WTC11 (cell line): ENCODE measurements at regions not wholly inside any gene's neighbourhood (a gene's known extent, or its start where the extent isn't known, plus 50 kb on each side); places are given as distances from the start of the nearest gene placed in this dataset.

ENCODE experiments used
- ATAC-seq: fragments of 200-7000 bp; cut with Tn5 transposase; 2 replicates; pipeline ENCODE4 v1.10.0; 2021; ENCODE audit warnings: mild to moderate bottlenecking, moderate library complexity
- CTCF ChIA-PET: fragments of 300-600 bp; sonication (Branson Sonifier 250); formaldehyde crosslinking; loops from one replicate; lab custom pipeline; 2021; ENCODE audit warnings: antibody characterized with exemption; lab: Charles Lee
- POLR2A ChIA-PET: fragments of 350-600 bp; sonication (Branson Sonifier 250); formaldehyde crosslinking; loops from one replicate; lab custom pipeline; 2021; ENCODE audit warnings: antibody characterized with exemption; lab: Charles Lee
- DNase-seq: peaks from one replicate; pipeline ENCODE4 v3.0.0; 2021; ENCODE audit warnings: low spot score
- H3K27ac Mint-ChIP-seq: 2 replicates; pipeline ENCODE4 v1.8.0; 2021; ENCODE audit warnings: mixed read lengths
- H3K27me3 Mint-ChIP-seq: 2 replicates; pipeline ENCODE4 v1.8.0; 2021; ENCODE audit warnings: low read depth, mild to moderate bottlenecking, moderate library complexity, mixed read lengths
- H3K36me3 Mint-ChIP-seq: 2 replicates; pipeline ENCODE4 v1.8.0; 2021; ENCODE audit warnings: mixed read lengths
- H3K4me1 Mint-ChIP-seq: 2 replicates; pipeline ENCODE4 v1.8.0; 2022; ENCODE audit warnings: mixed read lengths
- H3K4me3 Mint-ChIP-seq: 2 replicates; pipeline ENCODE4 v1.8.0; 2021; ENCODE audit warnings: mild to moderate bottlenecking, moderate library complexity, mixed read lengths
- H3K9me3 Mint-ChIP-seq: 2 replicates; pipeline ENCODE4 v1.8.0; 2021; ENCODE audit warnings: mixed read lengths
- CDX4 ChIP-seq: fragments of 250-450 bp; sonication (Bioruptor Pico); IDR thresholded peaks from 2 replicates; pipeline ENCODE4 v1.9.0; 2021; ENCODE audit warnings: moderate library complexity, mild to moderate bottlenecking, inconsistent platforms, borderline replicate concordance
- CREM ChIP-seq: sonication (generic); formaldehyde crosslinking; IDR thresholded peaks from 2 replicates; pipeline ENCODE4 v1.8.1; 2022; ENCODE audit warnings: mild to moderate bottlenecking, missing genetic modification reagents, moderate library complexity
- EMX1 ChIP-seq: fragments of 250-450 bp; sonication (Bioruptor Pico); IDR thresholded peaks from 2 replicates; pipeline ENCODE4 v1.8.0; 2021; ENCODE audit warnings: mild to moderate bottlenecking
- ERG ChIP-seq: fragments of 250-450 bp; sonication (Bioruptor Pico); IDR thresholded peaks from 2 replicates; pipeline ENCODE4 v1.8.0; 2021; ENCODE audit warnings: mild to moderate bottlenecking
- GABPB1 ChIP-seq: sonication (generic); formaldehyde crosslinking; IDR thresholded peaks from 2 replicates; pipeline ENCODE4 v1.8.1; 2023; ENCODE audit warnings: mild to moderate bottlenecking, missing genetic modification reagents
- JUN ChIP-seq: sonication (generic); formaldehyde crosslinking; IDR thresholded peaks from 2 replicates; pipeline ENCODE4 v1.8.0; 2023; ENCODE audit warnings: mild to moderate bottlenecking, missing genetic modification reagents
- MXD4 ChIP-seq: fragments of 250-450 bp; sonication (Bioruptor Pico); IDR thresholded peaks from 2 replicates; pipeline ENCODE4 v1.8.0; 2021; ENCODE audit warnings: mild to moderate bottlenecking, moderate library complexity, borderline replicate concordance
- NFE2L1 ChIP-seq: sonication (generic); formaldehyde crosslinking; IDR thresholded peaks from 2 replicates; pipeline ENCODE4 v1.8.1; 2023; ENCODE audit warnings: missing genetic modification reagents
- NR2C2 ChIP-seq: sonication (generic); formaldehyde crosslinking; IDR thresholded peaks from 2 replicates; pipeline ENCODE4 v1.8.0; 2022; ENCODE audit warnings: mild to moderate bottlenecking, missing genetic modification reagents
- RORB ChIP-seq: fragments of 250-450 bp; sonication (Bioruptor Pico); IDR thresholded peaks from 2 replicates; pipeline ENCODE4 v1.9.0; 2021; ENCODE audit warnings: mild to moderate bottlenecking
- SMAD3 ChIP-seq: sonication (generic); formaldehyde crosslinking; IDR thresholded peaks from 2 replicates; pipeline ENCODE4 v1.8.0; 2022; ENCODE audit warnings: missing genetic modification reagents, mild to moderate bottlenecking, borderline replicate concordance
- SMAD4 ChIP-seq: sonication (generic); formaldehyde crosslinking; IDR thresholded peaks from 2 replicates; pipeline ENCODE4 v1.8.0; 2022; ENCODE audit warnings: mild to moderate bottlenecking, missing genetic modification reagents
- SOX15 ChIP-seq: fragments of 250-450 bp; sonication (Bioruptor Pico); IDR thresholded peaks from 2 replicates; pipeline ENCODE4 v1.9.0; 2021; ENCODE audit warnings: mild to moderate bottlenecking
- TCF7 ChIP-seq: sonication (generic); formaldehyde crosslinking; IDR thresholded peaks from 2 replicates; pipeline ENCODE4 v1.8.0; 2022; ENCODE audit warnings: mild to moderate bottlenecking, low read depth, missing genetic modification reagents, moderate library complexity
- TP53 ChIP-seq: sonication (generic); formaldehyde crosslinking; IDR thresholded peaks from 2 replicates; pipeline ENCODE4 v1.8.1; 2023; ENCODE audit warnings: mild to moderate bottlenecking, missing genetic modification reagents
- ZNF121 ChIP-seq: sonication (generic); formaldehyde crosslinking; IDR thresholded peaks from 2 replicates; pipeline ENCODE4 v1.8.0; 2023; ENCODE audit warnings: missing genetic modification reagents
- ZNF232 ChIP-seq: sonication (generic); formaldehyde crosslinking; IDR thresholded peaks from 2 replicates; pipeline ENCODE4 v1.8.0; 2022; ENCODE audit warnings: mild to moderate bottlenecking, missing genetic modification reagents
- TF ChIP-seq, protein P1 (sequence below): sonication (generic); formaldehyde crosslinking; IDR thresholded peaks from 2 replicates; pipeline ENCODE4 v1.8.1; 2023; ENCODE audit warnings: mild to moderate bottlenecking, missing genetic modification reagents, moderate library complexity
- TF ChIP-seq, protein P2 (sequence below): sonication (generic); formaldehyde crosslinking; IDR thresholded peaks from 2 replicates; pipeline ENCODE4 v1.8.1; 2023; ENCODE audit warnings: mild to moderate bottlenecking, missing genetic modification reagents
- TF ChIP-seq, protein P3 (sequence below): sonication (generic); formaldehyde crosslinking; IDR thresholded peaks from 2 replicates; pipeline ENCODE4 v1.8.1; 2022; ENCODE audit warnings: mild to moderate bottlenecking, moderate library complexity, missing genetic modification reagents
- TF ChIP-seq, protein P4 (sequence below): sonication (generic); formaldehyde crosslinking; IDR thresholded peaks from 2 replicates; pipeline ENCODE4 v1.8.0; 2023; ENCODE audit warnings: missing genetic modification reagents, mild to moderate bottlenecking, borderline replicate concordance
- TF ChIP-seq, protein P5 (sequence below): sonication (generic); formaldehyde crosslinking; IDR thresholded peaks from 2 replicates; pipeline ENCODE4 v1.8.1; 2022; ENCODE audit warnings: low read depth, mild to moderate bottlenecking, moderate library complexity, missing genetic modification reagents, borderline replicate concordance
- TF ChIP-seq, protein P6 (sequence below): sonication (generic); formaldehyde crosslinking; conservative IDR thresholded peaks from 2 replicates; pipeline ENCODE4 v1.8.1; 2023; ENCODE audit warnings: mild to moderate bottlenecking, low read depth, missing genetic modification reagents, moderate library complexity

DNA sequence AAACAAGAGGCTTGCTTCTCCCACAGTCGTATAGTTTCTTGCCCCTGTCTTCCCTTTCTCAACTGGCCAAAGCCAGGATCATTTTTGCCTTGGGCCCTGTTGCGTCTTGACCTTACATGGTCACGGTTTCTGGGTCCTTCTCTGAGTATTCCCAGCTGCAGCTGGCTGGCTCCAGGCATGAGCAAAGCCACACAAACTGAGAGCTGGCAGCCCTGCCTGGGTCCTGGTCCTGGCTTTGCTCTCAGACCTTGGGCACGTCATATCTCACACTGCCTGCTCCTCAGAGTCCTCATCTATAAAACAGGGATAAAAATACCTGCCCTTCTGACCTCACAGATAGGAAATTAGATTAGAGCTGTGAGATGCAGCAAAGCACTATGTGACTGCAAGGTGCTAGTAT, 277.6 kb downstream of the CBLN1 start:
- peaks cover 11% of the 10 kb centered on the region for H3K4me1 Mint-ChIP-seq
- ATAC-seq (no peak), DNase-seq (no peak)
- ChIA-PET POLR2A (no interaction called here), CTCF (interaction anchor here (1.1 kb wide), 1 partner anchor 16 kb away, joined by 3 read pairs; no protein-coding TSS in a partner anchor)
- no peak overlapping the region for H3K4me3 Mint-ChIP-seq
- H3K9me3 Mint-ChIP-seq, result peaks cover 5% of the 10 kb centered on the region
- no peak overlapping the region for H3K27ac Mint-ChIP-seq
- no peak for TF ChIP-seq NR2C2 (CRISPR knock-in tag)
- TF ChIP-seq ZNF121 (CRISPR knock-in tag), result no peak
- no peak for TF ChIP-seq ERG (CRISPR knock-in tag)
- no peak for TF ChIP-seq TP53 (CRISPR knock-in tag)
- TF ChIP-seq, protein P1, sequence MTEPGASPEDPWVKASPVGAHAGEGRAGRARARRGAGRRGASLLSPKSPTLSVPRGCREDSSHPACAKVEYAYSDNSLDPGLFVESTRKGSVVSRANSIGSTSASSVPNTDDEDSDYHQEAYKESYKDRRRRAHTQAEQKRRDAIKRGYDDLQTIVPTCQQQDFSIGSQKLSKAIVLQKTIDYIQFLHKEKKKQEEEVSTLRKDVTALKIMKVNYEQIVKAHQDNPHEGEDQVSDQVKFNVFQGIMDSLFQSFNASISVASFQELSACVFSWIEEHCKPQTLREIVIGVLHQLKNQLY (CRISPR knock-in tag), result no peak
- no peak for TF ChIP-seq ZNF232 (CRISPR knock-in tag)
- TF ChIP-seq SMAD3 (CRISPR knock-in tag), result no peak
- TF ChIP-seq, protein P2, sequence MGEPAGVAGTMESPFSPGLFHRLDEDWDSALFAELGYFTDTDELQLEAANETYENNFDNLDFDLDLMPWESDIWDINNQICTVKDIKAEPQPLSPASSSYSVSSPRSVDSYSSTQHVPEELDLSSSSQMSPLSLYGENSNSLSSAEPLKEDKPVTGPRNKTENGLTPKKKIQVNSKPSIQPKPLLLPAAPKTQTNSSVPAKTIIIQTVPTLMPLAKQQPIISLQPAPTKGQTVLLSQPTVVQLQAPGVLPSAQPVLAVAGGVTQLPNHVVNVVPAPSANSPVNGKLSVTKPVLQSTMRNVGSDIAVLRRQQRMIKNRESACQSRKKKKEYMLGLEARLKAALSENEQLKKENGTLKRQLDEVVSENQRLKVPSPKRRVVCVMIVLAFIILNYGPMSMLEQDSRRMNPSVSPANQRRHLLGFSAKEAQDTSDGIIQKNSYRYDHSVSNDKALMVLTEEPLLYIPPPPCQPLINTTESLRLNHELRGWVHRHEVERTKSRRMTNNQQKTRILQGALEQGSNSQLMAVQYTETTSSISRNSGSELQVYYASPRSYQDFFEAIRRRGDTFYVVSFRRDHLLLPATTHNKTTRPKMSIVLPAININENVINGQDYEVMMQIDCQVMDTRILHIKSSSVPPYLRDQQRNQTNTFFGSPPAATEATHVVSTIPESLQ, result no peak
- TF ChIP-seq, all 79 proteins: peak for 0
- Mint-ChIP-seq H3K36me3 (no peaks in the 10 kb centered on the region), H3K27me3 (peaks cover 4% of the 10 kb centered on the region)

DNA sequence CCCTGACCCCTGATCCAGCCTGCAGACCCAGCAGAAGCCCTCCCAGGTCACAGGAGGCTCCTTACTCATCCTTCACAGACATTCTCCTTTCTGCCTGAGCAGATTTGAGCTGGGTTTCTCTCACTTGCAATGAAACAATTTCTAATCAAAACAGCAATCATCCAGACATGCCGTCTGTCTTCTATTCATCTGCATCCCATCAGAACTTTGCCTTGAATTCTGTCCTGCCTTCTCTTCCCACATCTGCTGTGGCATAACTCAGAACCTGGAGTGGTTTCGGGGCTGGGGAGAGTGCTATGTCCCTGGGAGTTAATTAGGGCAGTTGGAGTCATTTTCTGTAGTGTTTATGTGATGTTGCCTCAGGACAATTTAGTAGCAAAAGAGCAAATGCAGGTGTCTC, 278.6 kb downstream of the CBLN1 start:
- no peak overlapping the region for H3K27ac Mint-ChIP-seq
- ChIA-PET CTCF (no interaction called here), POLR2A (no interaction called here)
- no peaks in the 10 kb centered on the region for H3K9me3 Mint-ChIP-seq
- no peaks in the 10 kb centered on the region for H3K36me3 Mint-ChIP-seq
- no peak overlapping the region for H3K4me3 Mint-ChIP-seq
- no peak for ATAC-seq
- no peak for DNase-seq
- H3K4me1 Mint-ChIP-seq, result peaks cover 16% of the 10 kb centered on the region
- peaks cover 4% of the 10 kb centered on the region for H3K27me3 Mint-ChIP-seq
- TF ChIP-seq NFE2L1 (CRISPR knock-in tag) (no peak), CDX4 (CRISPR knock-in tag) (no peak), TCF7 (no peak), CREM (no peak), GABPB1 (no peak), SOX15 (CRISPR knock-in tag) (no peak), EMX1 (CRISPR knock-in tag) (no peak), RORB (CRISPR knock-in tag) (no peak), MXD4 (no peak), SMAD4 (CRISPR knock-in tag) (no peak), JUN (CRISPR knock-in tag) (no peak)
- TF ChIP-seq, protein P3, sequence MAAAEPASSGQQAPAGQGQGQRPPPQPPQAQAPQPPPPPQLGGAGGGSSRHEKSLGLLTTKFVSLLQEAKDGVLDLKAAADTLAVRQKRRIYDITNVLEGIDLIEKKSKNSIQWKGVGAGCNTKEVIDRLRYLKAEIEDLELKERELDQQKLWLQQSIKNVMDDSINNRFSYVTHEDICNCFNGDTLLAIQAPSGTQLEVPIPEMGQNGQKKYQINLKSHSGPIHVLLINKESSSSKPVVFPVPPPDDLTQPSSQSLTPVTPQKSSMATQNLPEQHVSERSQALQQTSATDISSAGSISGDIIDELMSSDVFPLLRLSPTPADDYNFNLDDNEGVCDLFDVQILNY (CRISPR knock-in tag), result no peak
- TF ChIP-seq, protein P4, sequence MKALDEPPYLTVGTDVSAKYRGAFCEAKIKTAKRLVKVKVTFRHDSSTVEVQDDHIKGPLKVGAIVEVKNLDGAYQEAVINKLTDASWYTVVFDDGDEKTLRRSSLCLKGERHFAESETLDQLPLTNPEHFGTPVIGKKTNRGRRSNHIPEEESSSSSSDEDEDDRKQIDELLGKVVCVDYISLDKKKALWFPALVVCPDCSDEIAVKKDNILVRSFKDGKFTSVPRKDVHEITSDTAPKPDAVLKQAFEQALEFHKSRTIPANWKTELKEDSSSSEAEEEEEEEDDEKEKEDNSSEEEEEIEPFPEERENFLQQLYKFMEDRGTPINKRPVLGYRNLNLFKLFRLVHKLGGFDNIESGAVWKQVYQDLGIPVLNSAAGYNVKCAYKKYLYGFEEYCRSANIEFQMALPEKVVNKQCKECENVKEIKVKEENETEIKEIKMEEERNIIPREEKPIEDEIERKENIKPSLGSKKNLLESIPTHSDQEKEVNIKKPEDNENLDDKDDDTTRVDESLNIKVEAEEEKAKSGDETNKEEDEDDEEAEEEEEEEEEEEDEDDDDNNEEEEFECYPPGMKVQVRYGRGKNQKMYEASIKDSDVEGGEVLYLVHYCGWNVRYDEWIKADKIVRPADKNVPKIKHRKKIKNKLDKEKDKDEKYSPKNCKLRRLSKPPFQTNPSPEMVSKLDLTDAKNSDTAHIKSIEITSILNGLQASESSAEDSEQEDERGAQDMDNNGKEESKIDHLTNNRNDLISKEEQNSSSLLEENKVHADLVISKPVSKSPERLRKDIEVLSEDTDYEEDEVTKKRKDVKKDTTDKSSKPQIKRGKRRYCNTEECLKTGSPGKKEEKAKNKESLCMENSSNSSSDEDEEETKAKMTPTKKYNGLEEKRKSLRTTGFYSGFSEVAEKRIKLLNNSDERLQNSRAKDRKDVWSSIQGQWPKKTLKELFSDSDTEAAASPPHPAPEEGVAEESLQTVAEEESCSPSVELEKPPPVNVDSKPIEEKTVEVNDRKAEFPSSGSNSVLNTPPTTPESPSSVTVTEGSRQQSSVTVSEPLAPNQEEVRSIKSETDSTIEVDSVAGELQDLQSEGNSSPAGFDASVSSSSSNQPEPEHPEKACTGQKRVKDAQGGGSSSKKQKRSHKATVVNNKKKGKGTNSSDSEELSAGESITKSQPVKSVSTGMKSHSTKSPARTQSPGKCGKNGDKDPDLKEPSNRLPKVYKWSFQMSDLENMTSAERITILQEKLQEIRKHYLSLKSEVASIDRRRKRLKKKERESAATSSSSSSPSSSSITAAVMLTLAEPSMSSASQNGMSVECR (CRISPR knock-in tag), result no peak
- TF ChIP-seq, protein P5, sequence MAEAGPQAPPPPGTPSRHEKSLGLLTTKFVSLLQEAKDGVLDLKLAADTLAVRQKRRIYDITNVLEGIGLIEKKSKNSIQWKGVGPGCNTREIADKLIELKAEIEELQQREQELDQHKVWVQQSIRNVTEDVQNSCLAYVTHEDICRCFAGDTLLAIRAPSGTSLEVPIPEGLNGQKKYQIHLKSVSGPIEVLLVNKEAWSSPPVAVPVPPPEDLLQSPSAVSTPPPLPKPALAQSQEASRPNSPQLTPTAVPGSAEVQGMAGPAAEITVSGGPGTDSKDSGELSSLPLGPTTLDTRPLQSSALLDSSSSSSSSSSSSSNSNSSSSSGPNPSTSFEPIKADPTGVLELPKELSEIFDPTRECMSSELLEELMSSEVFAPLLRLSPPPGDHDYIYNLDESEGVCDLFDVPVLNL (CRISPR knock-in tag), result no peak
- TF ChIP-seq, protein P6, sequence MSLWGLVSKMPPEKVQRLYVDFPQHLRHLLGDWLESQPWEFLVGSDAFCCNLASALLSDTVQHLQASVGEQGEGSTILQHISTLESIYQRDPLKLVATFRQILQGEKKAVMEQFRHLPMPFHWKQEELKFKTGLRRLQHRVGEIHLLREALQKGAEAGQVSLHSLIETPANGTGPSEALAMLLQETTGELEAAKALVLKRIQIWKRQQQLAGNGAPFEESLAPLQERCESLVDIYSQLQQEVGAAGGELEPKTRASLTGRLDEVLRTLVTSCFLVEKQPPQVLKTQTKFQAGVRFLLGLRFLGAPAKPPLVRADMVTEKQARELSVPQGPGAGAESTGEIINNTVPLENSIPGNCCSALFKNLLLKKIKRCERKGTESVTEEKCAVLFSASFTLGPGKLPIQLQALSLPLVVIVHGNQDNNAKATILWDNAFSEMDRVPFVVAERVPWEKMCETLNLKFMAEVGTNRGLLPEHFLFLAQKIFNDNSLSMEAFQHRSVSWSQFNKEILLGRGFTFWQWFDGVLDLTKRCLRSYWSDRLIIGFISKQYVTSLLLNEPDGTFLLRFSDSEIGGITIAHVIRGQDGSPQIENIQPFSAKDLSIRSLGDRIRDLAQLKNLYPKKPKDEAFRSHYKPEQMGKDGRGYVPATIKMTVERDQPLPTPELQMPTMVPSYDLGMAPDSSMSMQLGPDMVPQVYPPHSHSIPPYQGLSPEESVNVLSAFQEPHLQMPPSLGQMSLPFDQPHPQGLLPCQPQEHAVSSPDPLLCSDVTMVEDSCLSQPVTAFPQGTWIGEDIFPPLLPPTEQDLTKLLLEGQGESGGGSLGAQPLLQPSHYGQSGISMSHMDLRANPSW (CRISPR knock-in tag), result no peak
